HG02623 (cell line): ENCODE measurements at regions not wholly inside any gene's neighbourhood (a gene's known extent, or its start where the extent isn't known, plus 50 kb on each side); places are given as distances from the start of the nearest gene placed in this dataset.

Experiments
- ATAC-seq: cut with Tn5 transposase; IDR thresholded peaks from one replicate; pipeline ENCODE4 v1.9.1; 2021; ENCODE audit warnings: moderate library complexity; ENCODE audit not compliant: unreplicated experiment

DNA sequence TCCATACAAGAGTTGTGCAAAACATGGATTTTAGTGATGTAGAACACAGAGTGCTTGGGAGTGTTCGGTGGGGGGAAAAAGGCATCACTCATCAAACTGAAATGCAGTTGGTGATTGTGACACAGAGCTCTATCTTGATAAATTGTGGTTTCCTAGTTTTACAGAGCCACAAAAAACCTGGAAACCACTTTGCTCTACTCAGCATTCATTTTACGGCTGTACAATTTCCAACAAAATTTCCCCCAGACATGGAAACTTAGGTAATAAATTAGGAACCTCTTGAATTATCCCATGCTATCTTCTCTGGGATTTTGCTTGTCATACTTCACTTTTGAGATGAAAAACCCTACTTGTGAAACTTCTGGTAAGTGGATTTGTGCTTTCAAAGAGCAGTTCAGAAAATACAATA, 614.9 kb upstream of the FZD8 start:
- no peak for ATAC-seq

DNA sequence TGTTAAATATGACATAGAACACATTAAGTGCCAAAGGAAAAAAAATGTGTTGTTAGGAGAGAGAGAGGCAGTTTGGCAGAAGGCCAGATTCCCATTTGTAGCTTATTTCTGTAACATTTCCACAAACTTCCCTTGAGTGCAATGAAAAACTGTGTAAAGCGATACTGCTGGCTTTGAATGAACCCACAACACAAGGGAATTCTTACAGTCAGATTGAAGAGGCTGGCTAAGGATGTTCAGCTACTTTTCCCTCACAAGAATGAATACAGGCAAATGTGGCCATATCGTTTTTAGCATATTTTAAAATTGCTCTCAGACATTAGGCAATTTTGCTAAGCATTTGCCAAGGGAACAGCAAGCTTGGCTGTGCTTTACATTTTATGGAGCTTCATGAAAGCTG, 614.1 kb upstream of the FZD8 start:
- no peak for ATAC-seq

DNA sequence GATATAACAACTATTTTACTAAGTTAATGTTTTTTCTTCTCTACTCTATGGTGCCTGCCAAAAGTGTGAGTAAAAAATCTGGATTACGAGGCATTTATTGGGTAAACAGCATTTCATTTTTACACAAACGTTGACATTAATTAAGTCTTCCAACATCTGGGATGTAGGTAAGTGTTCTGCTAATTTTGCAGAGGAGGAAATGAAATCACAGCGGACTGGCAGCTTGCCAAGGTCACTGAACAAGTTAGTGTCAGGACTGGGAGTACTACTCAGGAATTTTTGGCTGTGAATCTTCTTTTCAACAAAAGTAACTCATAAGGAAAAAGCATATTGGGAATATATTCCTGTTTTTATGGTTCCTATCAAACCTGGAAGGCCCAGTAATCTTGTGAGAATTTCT, 612.1 kb upstream of the FZD8 start:
- ATAC-seq, result no peak

DNA sequence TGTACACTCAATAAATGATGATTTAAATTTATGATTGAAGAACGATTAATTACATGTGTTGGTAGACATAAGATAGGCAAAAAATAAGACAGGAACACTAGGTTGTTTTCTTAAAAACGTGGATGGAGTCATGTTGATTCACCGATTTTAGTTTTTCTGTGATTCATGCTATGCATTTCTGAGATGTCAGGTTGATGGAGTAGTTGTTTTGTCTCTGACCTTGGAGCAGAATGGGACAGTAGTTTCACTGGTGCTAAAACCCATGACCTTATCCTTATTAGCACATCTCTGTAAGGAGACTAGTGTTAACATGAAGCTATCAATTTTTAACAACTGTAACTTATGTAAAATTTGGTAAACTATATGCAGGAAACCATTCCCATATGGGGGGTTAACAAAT, 611.6 kb upstream of the FZD8 start:
- no peak for ATAC-seq

DNA sequence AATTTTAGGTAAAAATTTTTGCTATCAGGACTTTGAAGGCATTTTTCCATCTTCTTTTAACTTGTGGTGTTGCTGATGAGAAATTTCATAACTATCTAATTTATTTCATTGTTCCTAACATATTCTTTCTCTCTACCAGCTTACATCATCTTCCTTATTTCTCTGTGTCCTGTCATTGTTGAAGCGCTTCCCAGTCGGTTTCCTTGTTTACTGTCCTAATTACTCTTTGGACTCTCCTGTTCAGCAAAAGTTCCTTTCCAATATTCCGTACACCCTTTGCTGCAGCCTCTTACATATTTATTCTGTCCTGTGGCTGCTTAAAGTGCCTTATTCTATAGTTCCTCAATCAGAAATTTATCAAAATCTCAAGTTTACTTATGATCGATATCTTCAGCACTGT, 609.0 kb upstream of the FZD8 start:
- ATAC-seq, result no peak

DNA sequence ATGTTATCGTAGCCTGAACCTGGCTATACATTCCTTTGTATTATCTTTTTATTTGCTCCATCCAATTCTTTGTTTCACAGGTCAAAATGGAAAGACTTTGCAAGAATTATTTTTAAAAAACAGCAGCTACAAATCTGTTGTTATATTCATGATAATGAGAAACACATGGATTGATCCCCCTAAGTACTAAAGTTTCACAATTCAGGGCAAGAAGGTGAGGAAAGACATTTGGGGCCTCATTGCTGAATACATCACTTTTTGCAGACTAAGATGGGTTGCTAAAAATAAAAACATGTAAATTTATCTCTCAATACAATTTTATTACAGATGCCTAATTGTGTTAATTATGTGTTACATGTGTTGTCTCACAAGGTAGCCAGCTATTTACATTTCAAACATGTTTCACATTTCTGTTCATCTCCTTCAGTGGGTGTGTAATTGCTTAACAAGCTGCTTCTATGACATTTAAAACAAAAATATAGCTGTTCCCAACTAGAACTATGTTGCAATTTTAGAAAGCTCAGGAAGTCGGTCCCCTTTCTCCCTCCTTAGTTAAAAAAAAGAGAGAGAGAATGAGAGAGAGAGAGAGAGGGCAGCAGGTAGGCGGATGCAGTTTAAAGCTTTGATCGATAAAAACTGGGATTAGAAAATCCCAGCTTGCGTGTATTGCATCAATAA, 606.3 kb upstream of the FZD8 start:
- no peak for ATAC-seq

DNA sequence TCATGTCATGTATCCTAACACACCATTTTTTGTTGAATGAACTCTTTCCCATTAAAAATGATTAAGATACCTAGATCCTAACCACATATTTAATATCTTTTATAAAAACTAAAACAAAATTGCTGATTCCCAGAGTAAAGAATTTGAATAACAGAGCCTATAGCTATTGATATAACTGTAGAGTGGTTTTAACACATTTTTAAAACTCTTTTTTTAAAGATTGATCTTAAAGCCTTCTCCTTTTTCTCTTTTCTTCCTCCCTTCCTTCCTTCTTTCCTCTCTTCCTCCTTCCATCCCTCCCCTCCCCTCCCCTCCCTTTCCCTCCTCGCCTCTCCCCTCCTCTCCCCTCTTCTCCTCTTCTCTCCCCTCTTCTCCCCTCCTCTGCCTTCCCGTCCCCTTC, 605.4 kb upstream of the FZD8 start:
- ATAC-seq, result no peak

DNA sequence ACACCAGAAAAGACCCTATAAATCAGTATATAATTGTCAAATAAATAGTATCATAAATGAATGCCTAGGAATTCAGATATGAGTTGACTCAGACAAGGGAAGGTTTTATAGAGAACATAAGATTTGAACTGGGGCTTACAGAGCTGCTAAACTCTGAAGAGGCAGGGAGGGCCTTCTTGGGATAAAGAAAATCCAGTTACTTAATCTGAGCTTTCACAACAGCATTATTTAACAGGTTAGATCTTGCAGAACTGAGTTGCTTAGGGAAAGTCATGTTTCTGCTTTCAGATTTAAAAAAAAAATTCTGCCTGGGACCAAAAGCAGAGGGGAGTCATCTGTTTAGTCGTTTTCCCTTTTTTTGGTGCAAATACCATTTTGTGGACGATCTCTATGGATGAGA, 594.8 kb upstream of the FZD8 start:
- no peak for ATAC-seq

DNA sequence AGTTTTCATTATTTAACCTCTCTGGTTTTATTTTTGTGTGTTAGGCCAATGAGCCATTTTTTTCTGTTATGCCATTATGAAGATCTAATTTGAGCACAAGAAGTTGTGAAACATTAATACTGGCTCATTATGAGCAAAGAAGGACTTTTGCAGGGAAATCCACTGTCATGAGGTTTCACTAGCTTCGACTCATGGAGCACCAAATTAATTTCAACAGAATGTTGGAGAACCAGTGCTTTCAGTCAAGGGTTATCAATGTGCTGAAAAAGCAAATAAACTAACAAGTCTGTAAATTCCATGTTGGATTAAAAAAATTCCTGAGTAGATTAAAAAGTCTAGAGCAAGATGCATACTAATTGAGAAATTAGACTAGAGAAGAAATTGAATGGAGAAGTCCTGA, 594.2 kb upstream of the FZD8 start:
- ATAC-seq, result no peak

DNA sequence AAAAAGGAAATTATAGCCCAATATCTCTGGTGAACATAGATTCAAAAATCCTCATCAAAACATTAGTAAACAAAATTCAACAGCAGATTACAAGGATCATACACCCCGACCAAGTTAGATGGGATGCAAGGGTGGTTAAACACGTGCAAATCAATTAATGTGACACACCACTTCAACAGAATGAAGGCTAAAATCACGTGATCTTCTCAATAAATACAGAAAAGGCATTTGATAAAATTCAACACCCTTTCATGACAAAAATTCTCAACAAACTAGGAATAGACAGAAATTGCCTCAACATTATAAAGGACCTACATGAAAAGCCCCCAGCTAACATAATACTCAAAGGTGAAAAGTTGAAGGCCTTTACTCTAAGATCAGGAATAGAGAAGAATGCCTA, 590.8 kb upstream of the FZD8 start:
- ATAC-seq, result no peak

DNA sequence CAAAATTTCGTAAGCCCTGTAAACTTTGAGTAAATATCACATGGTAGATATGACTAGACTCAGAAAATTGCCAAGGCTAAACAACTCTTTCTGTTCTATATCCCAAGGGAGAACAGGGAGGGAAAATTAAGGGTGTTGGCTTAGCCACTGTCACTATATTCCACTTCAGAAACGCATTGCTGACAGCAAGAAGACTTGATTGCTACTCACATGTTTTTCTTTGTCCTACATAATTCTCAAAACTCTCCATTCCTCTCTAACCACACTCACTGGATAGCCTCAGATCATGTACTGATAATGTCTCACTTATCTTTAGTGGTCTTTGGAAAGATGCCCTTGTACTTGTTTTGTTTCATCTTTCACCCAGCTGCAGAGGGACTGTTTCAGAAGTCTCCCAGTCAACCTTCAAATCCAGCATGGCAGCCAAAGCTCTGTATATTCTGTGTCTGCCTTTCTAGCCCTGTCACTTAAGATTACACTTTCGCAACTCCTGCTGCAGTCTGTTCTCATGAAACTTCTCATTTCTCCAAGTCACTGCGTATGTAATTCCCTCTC, 582.4 kb upstream of the FZD8 start:
- no peak for ATAC-seq

DNA sequence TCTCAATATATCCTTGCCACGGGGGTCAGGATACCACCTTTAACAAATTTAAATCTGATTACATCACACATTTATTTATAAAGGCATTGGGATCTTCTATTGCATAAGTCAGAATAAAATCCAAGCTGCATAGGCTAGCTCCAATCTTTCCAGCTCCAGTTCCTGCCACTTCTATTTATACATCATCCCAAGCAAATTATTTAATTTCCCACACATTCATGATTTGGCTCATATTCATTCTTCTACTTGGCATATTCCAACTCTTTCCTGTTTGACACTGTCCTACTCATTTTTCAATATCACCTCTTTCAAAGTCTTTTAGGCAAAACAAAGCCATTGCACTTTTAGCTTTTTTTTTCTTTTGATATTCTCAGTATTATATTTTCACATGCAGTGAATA, 579.0 kb upstream of the FZD8 start:
- no peak for ATAC-seq

DNA sequence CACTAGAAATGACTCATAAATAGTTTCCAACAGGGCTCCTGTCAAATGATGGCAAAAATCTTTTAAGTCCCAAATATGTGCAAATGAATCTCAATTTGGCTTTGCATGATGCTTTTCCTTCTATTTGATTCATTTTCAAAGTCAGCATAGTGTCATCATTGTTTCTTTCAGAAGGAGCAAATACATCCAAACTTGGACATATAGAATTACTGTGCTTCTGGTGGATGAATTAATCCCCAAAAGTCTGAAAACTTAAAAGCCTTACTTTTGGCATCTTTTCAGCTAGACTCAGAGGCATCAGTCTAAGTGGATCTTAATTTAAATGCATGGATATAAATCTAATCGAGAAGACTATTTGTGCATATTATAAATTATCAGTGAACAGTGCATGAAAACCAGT, 578.1 kb upstream of the FZD8 start:
- no peak for ATAC-seq

DNA sequence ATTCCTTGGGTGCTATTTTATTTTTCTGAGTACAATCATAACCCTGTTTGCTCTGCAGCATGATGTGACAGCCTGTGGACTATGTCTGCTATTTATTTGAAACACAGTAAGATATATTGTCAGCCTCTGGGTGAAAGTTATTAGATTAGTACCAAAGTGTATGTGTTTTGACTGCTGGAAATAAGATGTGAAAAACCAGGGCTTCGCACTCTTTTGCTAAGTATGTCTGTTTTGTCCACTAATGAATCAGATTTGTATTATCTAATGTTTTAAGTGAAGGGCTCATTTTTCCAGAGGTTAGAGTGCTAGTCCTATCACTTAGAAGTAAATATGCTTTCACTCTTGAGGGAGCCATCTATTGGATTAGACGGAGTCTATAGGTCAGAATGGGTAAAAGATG, 569.8 kb upstream of the FZD8 start:
- no peak for ATAC-seq

DNA sequence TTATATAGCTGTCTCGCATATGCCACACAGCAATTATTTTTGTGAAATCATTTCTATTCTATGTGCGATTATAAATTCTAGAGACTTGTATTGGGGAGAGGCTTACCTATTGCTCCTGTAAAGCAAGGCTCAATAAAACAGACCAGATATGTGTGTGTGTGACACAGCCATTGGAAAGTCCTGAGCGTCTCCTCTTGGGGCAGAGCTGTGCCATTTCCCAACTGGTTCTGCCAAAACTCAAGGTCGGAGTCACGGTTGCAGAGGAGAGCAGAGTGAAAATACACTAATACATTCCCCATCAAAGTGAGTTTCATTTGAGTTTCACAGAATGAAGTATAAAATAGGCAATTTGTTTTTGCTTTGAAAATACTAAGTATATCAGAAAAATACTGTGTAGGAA, 567.4 kb upstream of the FZD8 start:
- no peak for ATAC-seq

DNA sequence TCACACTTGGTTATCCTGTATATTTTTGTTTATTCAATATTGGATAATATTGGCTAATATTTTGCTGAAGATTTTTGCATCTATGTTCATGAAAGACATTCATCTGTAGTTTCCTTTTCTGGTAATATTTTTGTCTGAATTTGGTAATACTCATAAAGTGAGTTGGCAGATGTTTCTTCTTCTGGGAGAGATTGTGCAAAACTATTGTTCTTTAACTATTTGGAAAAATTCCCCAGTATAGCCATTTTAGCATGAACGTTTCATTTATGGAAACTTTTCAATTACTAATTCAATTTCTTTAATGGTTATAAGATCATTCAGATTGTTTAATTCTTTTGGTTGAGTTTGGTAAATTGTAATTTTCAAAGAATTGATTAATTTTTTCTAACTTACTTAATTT, 560.8 kb upstream of the FZD8 start:
- ATAC-seq, result no peak

DNA sequence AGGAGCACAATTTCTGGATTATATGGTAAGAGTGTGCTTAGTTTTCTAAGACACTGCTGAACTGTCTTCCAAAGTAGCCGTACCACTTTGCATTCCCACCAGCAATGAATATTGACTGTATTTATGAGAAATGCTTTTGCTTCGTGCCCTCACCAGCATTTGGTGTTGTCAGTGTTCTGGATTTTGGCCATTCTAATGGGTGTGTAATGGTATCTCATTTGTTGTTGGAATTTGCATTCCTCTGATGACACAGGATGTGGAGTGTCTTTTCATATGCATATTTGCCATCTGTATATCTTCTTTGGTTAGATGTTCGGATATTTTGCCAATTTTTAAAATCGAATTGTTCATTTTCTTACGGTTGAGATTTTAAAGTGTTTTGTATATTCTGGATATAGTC, 558.5 kb upstream of the FZD8 start:
- no peak for ATAC-seq

DNA sequence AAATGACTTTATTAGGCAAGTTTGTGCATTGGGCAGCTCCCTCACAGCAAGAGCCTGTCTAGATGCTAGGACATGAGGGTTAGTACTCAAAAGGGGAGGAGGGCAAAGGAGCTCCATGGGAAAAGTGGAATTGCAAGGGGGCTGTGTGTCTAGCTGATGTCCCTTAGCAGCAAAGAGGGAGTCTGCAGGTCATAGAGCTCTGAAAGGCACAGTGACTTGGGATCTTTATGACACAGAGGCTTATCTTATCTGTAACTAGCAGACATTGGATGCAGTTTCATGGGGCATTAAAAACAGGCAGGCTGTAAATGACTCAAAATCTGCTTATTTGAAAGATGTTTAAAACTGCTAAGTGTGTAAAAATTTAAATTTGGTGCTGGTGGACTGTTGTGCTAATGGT, 556.2 kb upstream of the FZD8 start:
- no peak for ATAC-seq

DNA sequence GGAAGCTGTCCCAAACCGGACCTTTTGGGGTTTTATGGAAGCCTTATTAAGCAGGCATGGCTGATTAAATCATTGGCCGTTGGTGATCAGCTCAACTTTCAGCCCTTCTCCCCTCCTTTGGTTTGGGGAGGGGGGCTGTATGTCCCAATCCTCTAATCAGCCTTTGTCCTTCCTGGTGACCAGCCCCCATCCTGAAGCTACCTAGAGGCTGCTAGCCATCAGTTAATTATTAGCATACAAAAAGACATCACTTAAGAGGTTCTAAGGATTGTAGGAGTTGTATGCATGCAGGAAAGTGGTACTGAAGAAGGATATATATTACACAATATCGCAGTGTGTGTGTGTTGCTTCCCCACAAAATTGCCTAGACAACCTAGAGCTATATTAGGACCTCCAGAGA, 553.3 kb upstream of the FZD8 start:
- no peak for ATAC-seq

DNA sequence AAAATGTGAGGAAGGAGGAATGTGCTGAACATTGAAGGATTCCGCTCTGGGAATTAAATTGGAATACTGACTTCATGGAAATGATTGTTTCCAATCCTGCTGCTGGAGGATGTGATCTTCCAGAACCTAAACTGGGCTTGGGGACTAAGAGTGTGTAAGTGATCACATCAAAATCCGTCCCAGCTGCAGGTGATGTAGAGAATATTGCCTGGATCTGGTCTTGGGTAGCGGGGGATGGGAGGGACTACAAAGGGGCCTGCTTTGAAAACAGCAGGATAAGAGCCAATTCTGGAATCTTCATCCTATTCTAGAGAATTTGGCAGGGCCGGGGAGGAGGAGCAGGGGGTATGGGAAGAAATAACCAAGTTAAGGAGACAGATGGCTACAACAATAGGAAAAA, 552.2 kb upstream of the FZD8 start:
- no peak for ATAC-seq

DNA sequence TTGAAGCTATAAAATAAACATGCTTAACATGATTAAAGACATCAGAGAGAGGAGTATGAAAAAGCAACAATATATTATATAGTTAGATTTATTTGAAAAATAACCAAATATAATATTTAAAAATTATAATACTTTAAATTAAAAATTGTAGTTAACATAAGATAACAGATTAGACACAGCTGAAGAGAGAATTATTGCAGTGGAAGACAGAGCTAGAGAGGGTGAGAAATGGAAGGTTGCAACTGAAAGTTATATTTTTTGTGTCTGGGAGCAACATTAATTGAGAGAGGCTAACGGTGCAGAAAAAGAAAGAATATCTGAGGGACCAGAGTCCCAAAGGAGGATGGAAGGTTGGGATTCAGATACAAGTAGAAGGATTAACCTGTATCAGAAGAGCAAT, 548.9 kb upstream of the FZD8 start:
- no peak for ATAC-seq

DNA sequence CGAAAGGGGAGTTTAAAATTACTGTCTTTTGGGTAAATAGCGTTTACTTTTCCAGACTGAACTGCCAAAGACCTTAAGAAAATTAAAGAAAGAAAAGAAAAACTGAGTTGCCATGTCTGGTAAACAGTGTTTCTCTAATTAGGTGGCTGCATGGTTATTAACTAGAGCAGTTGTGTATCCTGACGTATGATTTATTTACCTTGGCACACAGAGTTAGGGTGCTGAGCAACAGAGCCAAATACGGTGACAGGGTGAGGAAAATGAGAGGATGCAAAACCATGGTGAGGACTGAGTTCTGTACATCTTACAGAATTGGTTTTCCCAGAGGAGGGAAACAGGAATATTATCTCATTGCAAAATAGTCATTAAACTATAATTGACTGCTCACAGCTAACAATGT, 546.4 kb upstream of the FZD8 start:
- no peak for ATAC-seq

DNA sequence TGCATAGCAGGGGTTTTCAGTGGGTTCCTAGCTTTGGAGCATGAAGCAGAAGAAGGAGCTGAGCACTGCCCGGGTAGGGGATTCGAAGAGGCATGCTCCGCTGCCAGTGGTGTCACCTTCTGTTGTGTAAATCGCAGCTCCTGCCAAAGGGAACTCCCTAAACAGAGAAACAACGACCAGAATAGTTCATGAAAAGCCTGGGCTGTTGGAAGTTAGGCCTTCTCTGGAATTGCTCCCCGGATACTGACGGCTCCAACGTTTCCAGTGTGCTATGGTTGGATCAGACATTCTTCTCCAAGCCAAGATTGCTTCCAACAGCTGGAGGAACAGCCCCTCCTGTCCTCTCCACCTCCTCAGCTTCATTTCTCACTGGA, 546.0 kb upstream of the FZD8 start:
- ATAC-seq, result no peak
